ENCODE measurements at regions not wholly inside any gene's neighbourhood (a gene's known extent, or its start where the extent isn't known, plus 50 kb on each side); places are given as distances from the start of the nearest gene placed in this dataset.

GRCh38 chr5:74544811-74545210, 95.7 kb downstream of the ENC1 start:
- H3K4me1 Mint-ChIP-seq, result peaks cover 37% of the 10 kb centered on the region
- H3K27me3 ChIP-seq, result no peaks in the 10 kb centered on the region
- no peak for DNase-seq (ENCODE audit: low spot score)

GRCh38 chr5:74543162-74543995, 97.1 kb downstream of the ENC1 start:
- Histone ChIP-seq H3K9ac (no peak overlapping the region), H3K27me3 (no peaks in the 10 kb centered on the region), H3K4me1 (peaks cover 33% of the 10 kb centered on the region), H3K27ac (peak overlapping the region; percentile 73), H3F3A (ENCODE audit: low read depth) (peaks cover 28% of the 10 kb centered on the region), H2AFZ (replicated peaks) (no peak overlapping the region), H3K4me2 (peak overlapping the region; percentile 52), H3K36me3 (no peaks in the 10 kb centered on the region), H3K79me2 (ENCODE audit: low read depth) (no peaks in the 10 kb centered on the region), H3K4me3 (peak overlapping the region; percentile 9), H4K20me1 (ENCODE audit: low read depth) (no peaks in the 10 kb centered on the region), H3K9me3 (ENCODE audit: low read depth) (no peaks in the 10 kb centered on the region)
- DNase-seq (ENCODE audit: low spot score), result peak; percentile 83
- H3K4me3 Mint-ChIP-seq, result peak overlapping the region; percentile 76
- TF ChIP-seq CTCF (IDR thresholded peaks at IDR 0.05) (no peak), EZH2 (IDR thresholded peaks at IDR 0.05) (no peak), EZH2phosphoT487 (IDR thresholded peaks at IDR 0.05) (no peak)
- peaks cover 3% of the 10 kb centered on the region for H3K27me3 Mint-ChIP-seq (ENCODE audit: insufficient read depth, low read depth)
- H3K36me3 Mint-ChIP-seq, result no peaks in the 10 kb centered on the region
- peaks cover 39% of the 10 kb centered on the region for H3K4me1 Mint-ChIP-seq
- H3K27ac Mint-ChIP-seq, result peak overlapping the region; percentile 96
- H3K9me3 Mint-ChIP-seq, result peaks cover 8% of the 10 kb centered on the region

More at GRCh38 chr5:74544811-74545210, 95.7 kb downstream of the ENC1 start:
- Histone ChIP-seq H4K20me1 (ENCODE audit: low read depth) (no peaks in the 10 kb centered on the region), H3K4me3 (no peak overlapping the region), H3K27ac (no peak overlapping the region), H3K9me3 (ENCODE audit: low read depth) (no peaks in the 10 kb centered on the region), H3K4me2 (no peak overlapping the region), H3K9ac (no peak overlapping the region), H3F3A (ENCODE audit: low read depth) (peaks cover 28% of the 10 kb centered on the region), H3K36me3 (no peaks in the 10 kb centered on the region), H3K4me1 (peaks cover 39% of the 10 kb centered on the region), H2AFZ (replicated peaks) (no peak overlapping the region), H3K79me2 (ENCODE audit: low read depth) (no peaks in the 10 kb centered on the region)
- TF ChIP-seq EZH2 (IDR thresholded peaks at IDR 0.05) (no peak), EZH2phosphoT487 (IDR thresholded peaks at IDR 0.05) (no peak), CTCF (IDR thresholded peaks at IDR 0.05) (no peak)
- H3K36me3 Mint-ChIP-seq, result no peaks in the 10 kb centered on the region
- no peaks in the 10 kb centered on the region for H3K9me3 Mint-ChIP-seq
- H3K27ac Mint-ChIP-seq, result no peak overlapping the region
- H3K4me3 Mint-ChIP-seq, result peak overlapping the region; percentile 38
- H3K27me3 Mint-ChIP-seq (ENCODE audit: insufficient read depth, low read depth), result peaks cover 3% of the 10 kb centered on the region

GRCh38 chr5:74542482-74542881, 98.0 kb downstream of the ENC1 start:
- no peak for TF ChIP-seq EZH2 (IDR thresholded peaks at IDR 0.05)
- no peak for TF ChIP-seq EZH2phosphoT487 (IDR thresholded peaks at IDR 0.05)
- TF ChIP-seq CTCF (IDR thresholded peaks at IDR 0.05), result no peak
- H3K4me1 ChIP-seq, result peaks cover 33% of the 10 kb centered on the region
- peak overlapping the region; percentile 39 for H3K4me2 ChIP-seq
- no peak overlapping the region for H3K27ac ChIP-seq
- no peak for DNase-seq (ENCODE audit: low spot score)
- Mint-ChIP-seq H3K36me3 (no peaks in the 10 kb centered on the region), H3K9me3 (peaks cover 10% of the 10 kb centered on the region), H3K4me3 (no peak overlapping the region), H3K27me3 (ENCODE audit: insufficient read depth, low read depth) (peaks cover 3% of the 10 kb centered on the region), H3K27ac (no peak overlapping the region), H3K4me1 (peaks cover 41% of the 10 kb centered on the region)
- H2AFZ ChIP-seq (replicated peaks), result no peak overlapping the region
- H3K9me3 ChIP-seq (ENCODE audit: low read depth), result no peaks in the 10 kb centered on the region
- no peaks in the 10 kb centered on the region for H3K36me3 ChIP-seq
- no peaks in the 10 kb centered on the region for H3K27me3 ChIP-seq
- peaks cover 28% of the 10 kb centered on the region for H3F3A ChIP-seq (ENCODE audit: low read depth)
- no peak overlapping the region for H3K4me3 ChIP-seq
- H3K9ac ChIP-seq, result no peak overlapping the region
- H3K79me2 ChIP-seq (ENCODE audit: low read depth), result no peaks in the 10 kb centered on the region
- H4K20me1 ChIP-seq (ENCODE audit: low read depth), result no peaks in the 10 kb centered on the region
